ENCODE measurements at regions not wholly inside any gene's neighbourhood (a gene's known extent, or its start where the extent isn't known, plus 50 kb on each side); places are given as distances from the start of the nearest gene placed in this dataset.

- no peak for DNase-seq
Measured at GRCh38 chr9:3049636-3050035, 205.7 kb upstream of the PUM3 start.

GRCh38 chr9:3047912-3048311 lies 204.0 kb upstream of the PUM3 start:
- no peak for DNase-seq

- no peak for DNase-seq
Measured at GRCh38 chr9:3045153-3045552, 201.3 kb upstream of the PUM3 start.

- no peak for DNase-seq
Measured at GRCh38 chr9:3043369-3043768, 199.5 kb upstream of the PUM3 start.

GRCh38 chr9:3040761-3041160 lies 196.9 kb upstream of the PUM3 start:
- DNase-seq: no peak

GRCh38 chr9:3036333-3036700 lies 192.4 kb upstream of the PUM3 start:
- DNase-seq: no peak

- no peak for DNase-seq
Measured at GRCh38 chr9:3035579-3036332, 191.9 kb upstream of the PUM3 start.

- no peak for DNase-seq
Measured at GRCh38 chr9:3032898-3033297, 189.0 kb upstream of the PUM3 start.

- DNase-seq: no peak
Measured at GRCh38 chr9:3028535-3028934, 184.6 kb upstream of the PUM3 start.

- DNase-seq: no peak
Measured at GRCh38 chr9:3027210-3027609, 183.3 kb upstream of the PUM3 start.

- DNase-seq: no peak
Measured at GRCh38 chr9:3023449-3023848, 179.6 kb upstream of the PUM3 start.

- no peak for DNase-seq
Measured at GRCh38 chr9:3018691-3019230, 174.9 kb upstream of the PUM3 start.

- DNase-seq: no peak
Measured at GRCh38 chr9:3018071-3018470, 174.2 kb upstream of the PUM3 start.

- DNase-seq: no peak
Measured at GRCh38 chr9:3014178-3014577, 170.3 kb upstream of the PUM3 start.

- DNase-seq: no peak
Measured at GRCh38 chr9:3012842-3013241, 168.9 kb upstream of the PUM3 start.

GRCh38 chr9:3012245-3012644 lies 168.3 kb upstream of the PUM3 start:
- no peak for DNase-seq

- DNase-seq: no peak
Measured at GRCh38 chr9:3008091-3008490, 164.2 kb upstream of the PUM3 start.

- DNase-seq: no peak
Measured at GRCh38 chr9:3007326-3007725, 163.4 kb upstream of the PUM3 start.

- no peak for DNase-seq
Measured at GRCh38 chr9:3006851-3007250, 163.0 kb upstream of the PUM3 start.

- DNase-seq: no peak
Measured at GRCh38 chr9:3004572-3004971, 160.7 kb upstream of the PUM3 start.

- DNase-seq: no peak
Measured at GRCh38 chr9:3001311-3001710, 157.4 kb upstream of the PUM3 start.

- no peak for DNase-seq
Measured at GRCh38 chr9:2992427-2992826, 148.5 kb upstream of the PUM3 start.

- no peak for DNase-seq
Measured at GRCh38 chr9:2991292-2991691, 147.4 kb upstream of the PUM3 start.

- no peak for DNase-seq
Measured at GRCh38 chr9:2987679-2988078, 143.8 kb upstream of the PUM3 start.

- DNase-seq: no peak
Measured at GRCh38 chr9:2985343-2985742, 141.4 kb upstream of the PUM3 start.

All from NK-92 treated with Interleukin-12 subunit alpha and Interleukin-12 subunit beta, amount 100 ng/mL, for 24 hours (cell line).